AG04450 (cell line): ENCODE measurements at regions not wholly inside any gene's neighbourhood (a gene's known extent, or its start where the extent isn't known, plus 50 kb on each side); places are given as distances from the start of the nearest gene placed in this dataset.

Experiments used
- CTCF ChIA-PET: fragments of 300-600, 350-600 bp; formaldehyde crosslinking; extraction: SDS; loops from one replicate; lab custom pipeline; 2022; ENCODE audit warnings: antibody characterized with exemption, inconsistent platforms; lab: Charles Lee
- POLR2A ChIA-PET: fragments of 350-600 bp; formaldehyde crosslinking; extraction: SDS; loops from one replicate; lab custom pipeline; 2021; ENCODE audit warnings: antibody characterized with exemption, inconsistent platforms; lab: Yijun Ruan, JAX
- DNase-seq: peaks from one replicate; pipeline ENCODE4 v3.0.0-alpha.2; 2011; ENCODE audit warnings: low read depth, low spot score
- H3K27ac ChIP-seq: one replicate; pipeline ENCODE4 v1.5.1; 2012; ENCODE audit warnings: low read depth, low read length, control low read depth
- H3K27me3 ChIP-seq: one replicate; pipeline ENCODE4 v1.6.0; 2012; ENCODE audit warnings: low read length; ENCODE audit not compliant: control insufficient read depth, insufficient read depth
- H3K4me3 ChIP-seq: 2 replicates; pipeline ENCODE4 v1.5.1; 2011; ENCODE audit warnings: mild to moderate bottlenecking, low read depth, low read length, control low read depth
- H3K9me3 ChIP-seq: 2 replicates; pipeline ENCODE4 v1.5.1; 2012; ENCODE audit warnings: low read length; ENCODE audit not compliant: control insufficient read depth, insufficient read depth
- TF ChIP-seq, protein P1 (sequence below): IDR thresholded peaks from 2 replicates; pipeline ENCODE4 v1.5.1; 2011; ENCODE audit warnings: low read depth, low read length, control low read depth, inconsistent platforms

DNA sequence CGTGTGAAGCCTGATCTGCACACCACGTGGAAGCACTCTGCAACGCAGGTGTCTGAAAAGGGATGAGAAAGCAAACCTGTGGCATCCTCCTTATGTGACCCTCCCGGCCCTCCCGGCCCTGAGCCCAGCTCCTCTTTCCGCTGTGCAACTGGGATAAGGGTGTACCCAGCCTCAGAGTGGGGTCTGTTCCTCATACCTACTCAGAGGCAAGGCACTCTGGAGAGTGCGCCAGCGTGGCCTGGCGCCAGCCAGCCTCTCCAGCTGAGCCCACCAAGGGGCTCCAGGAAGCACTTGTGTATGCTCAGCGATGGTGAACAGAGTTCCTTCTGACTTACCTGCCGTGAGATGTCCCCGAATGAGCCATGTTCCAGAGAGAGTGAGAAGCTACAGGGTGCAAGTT lies 102.8 kb downstream of the IRX1 start:
- ChIA-PET CTCF (no interaction called here), POLR2A (no interaction called here)
- Histone ChIP-seq H3K4me3 (no peak overlapping the region), H3K27ac (no peak overlapping the region), H3K9me3 (peaks cover 22% of the 10 kb centered on the region), H3K27me3 (no peaks in the 10 kb centered on the region)
- DNase-seq = no peak
- TF ChIP-seq, protein P1, sequence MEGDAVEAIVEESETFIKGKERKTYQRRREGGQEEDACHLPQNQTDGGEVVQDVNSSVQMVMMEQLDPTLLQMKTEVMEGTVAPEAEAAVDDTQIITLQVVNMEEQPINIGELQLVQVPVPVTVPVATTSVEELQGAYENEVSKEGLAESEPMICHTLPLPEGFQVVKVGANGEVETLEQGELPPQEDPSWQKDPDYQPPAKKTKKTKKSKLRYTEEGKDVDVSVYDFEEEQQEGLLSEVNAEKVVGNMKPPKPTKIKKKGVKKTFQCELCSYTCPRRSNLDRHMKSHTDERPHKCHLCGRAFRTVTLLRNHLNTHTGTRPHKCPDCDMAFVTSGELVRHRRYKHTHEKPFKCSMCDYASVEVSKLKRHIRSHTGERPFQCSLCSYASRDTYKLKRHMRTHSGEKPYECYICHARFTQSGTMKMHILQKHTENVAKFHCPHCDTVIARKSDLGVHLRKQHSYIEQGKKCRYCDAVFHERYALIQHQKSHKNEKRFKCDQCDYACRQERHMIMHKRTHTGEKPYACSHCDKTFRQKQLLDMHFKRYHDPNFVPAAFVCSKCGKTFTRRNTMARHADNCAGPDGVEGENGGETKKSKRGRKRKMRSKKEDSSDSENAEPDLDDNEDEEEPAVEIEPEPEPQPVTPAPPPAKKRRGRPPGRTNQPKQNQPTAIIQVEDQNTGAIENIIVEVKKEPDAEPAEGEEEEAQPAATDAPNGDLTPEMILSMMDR = no peak

DNA sequence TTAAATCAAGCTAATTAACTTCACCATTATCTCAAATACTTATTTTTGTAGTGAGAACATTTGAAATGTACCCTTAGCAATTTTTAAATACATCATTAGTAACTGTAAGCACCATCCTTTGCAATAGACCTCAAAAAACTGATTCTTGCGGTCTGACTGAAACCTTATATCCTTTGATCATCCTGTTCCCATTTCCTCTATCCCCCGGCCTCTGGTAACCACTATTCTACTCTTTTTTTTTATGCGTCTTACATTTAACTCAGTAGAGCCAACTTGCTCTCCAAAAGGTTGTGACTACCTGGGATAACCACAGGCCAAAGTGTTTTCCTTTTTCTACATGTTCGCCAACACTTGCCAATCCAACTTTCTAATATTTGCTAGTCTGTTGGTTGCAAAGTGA lies 106.1 kb downstream of the IRX1 start:
- TF ChIP-seq, protein P1 = no peak
- ChIA-PET POLR2A (no interaction called here), CTCF (no interaction called here)
- Histone ChIP-seq H3K27me3 (no peaks in the 10 kb centered on the region), H3K9me3 (peaks cover 18% of the 10 kb centered on the region), H3K27ac (no peak overlapping the region), H3K4me3 (no peak overlapping the region)
- DNase-seq = no peak

DNA sequence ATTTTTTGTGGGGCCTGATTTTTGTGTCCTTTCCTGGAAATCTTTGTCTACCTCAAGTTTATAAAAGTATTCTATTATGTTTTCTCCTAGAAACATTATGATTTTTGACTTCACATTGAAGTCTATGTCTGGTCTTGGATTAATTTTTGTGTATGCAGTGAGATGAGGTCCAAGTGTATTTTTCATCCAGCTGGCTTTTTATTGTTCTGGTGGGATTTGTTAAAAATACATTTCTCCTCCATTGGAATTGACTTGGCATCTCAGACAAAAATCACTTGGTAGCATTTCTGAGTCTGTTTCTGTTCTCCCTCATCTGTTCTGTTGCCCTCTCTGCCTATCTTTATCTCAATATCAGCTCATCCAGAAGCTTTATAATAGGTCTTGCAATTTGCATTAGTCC lies 109.0 kb downstream of the IRX1 start:
- H3K27me3 ChIP-seq = no peaks in the 10 kb centered on the region
- TF ChIP-seq, protein P1 = no peak
- no peak overlapping the region for H3K4me3 ChIP-seq
- CTCF ChIA-PET = no interaction called here
- DNase-seq = no peak
- H3K9me3 ChIP-seq = peaks cover 15% of the 10 kb centered on the region
- POLR2A ChIA-PET = no interaction called here
- H3K27ac ChIP-seq = no peak overlapping the region

DNA sequence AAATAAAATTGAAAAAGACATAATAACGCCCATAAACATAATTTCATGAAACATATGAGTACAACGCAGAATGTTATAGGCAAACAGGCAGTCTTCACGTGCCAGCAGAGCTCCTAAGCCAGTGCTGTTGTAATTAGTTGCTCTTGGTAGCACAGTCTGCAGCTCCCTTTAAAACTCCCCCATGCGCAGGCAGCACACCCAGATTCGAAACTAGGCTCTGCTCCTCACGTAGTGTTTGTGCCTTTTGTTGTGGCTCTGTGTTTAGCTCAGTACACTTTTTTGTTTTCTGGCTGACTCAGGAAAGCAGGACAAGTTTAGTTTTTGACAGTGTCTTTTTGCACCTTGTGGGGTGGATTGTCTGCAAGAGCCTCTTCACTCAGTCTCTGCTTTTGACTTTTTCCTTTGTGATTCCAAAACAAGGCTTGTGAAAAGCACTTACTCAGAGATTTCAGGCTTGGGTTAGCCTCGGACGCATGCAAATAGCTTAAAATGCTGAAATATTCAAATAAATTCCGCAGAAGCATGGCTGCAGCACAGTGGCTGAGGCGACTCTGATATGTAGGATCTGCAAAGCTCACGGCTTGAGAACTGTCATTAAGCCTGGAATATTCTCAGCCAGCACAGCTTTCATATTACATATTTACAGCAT lies 113.6 kb downstream of the IRX1 start:
- Histone ChIP-seq H3K27ac (no peak overlapping the region), H3K9me3 (peaks cover 20% of the 10 kb centered on the region), H3K4me3 (no peak overlapping the region), H3K27me3 (no peaks in the 10 kb centered on the region)
- ChIA-PET POLR2A (no interaction called here), CTCF (no interaction called here)
- TF ChIP-seq, protein P1 = no peak
- DNase-seq = no peak

DNA sequence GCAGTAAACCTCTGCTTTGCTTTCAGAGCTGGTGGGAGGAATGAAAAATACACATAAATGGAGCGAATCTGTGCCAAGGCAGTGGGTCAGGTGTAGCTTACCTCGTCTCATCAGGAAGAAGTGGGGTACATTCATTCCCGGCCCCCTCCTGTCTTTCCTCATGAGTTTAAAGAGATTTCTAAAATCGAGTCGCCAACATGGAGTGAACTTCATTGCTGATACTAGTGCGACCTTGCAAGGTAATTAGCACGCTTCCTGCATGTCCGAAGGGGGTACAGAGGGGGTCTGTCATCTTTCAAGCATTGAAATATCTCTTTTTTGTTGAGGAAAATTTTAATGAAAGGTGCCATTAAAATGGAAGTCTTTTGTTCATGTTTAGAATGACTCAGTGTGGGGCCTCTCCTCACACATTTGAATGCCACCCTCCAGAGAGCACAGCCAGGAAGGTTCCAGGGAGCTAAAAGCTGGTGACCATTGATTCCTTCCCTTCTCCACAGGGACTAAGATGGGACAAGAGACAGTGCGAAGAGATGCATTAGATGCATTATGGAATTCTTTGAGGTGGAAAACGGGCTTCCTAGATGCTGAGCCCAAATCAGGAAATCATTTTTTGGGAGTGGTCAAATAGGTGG lies 114.2 kb downstream of the IRX1 start:
- TF ChIP-seq, protein P1 = no peak
- POLR2A ChIA-PET = no interaction called here
- no peak for DNase-seq
- H3K9me3 ChIP-seq = peaks cover 20% of the 10 kb centered on the region
- H3K27me3 ChIP-seq = no peaks in the 10 kb centered on the region
- CTCF ChIA-PET = no interaction called here
- no peak overlapping the region for H3K4me3 ChIP-seq
- H3K27ac ChIP-seq = no peak overlapping the region
